ENCODE measurements at regions not wholly inside any gene's neighbourhood (a gene's known extent, or its start where the extent isn't known, plus 50 kb on each side); places are given as distances from the start of the nearest gene placed in this dataset.

DNA sequence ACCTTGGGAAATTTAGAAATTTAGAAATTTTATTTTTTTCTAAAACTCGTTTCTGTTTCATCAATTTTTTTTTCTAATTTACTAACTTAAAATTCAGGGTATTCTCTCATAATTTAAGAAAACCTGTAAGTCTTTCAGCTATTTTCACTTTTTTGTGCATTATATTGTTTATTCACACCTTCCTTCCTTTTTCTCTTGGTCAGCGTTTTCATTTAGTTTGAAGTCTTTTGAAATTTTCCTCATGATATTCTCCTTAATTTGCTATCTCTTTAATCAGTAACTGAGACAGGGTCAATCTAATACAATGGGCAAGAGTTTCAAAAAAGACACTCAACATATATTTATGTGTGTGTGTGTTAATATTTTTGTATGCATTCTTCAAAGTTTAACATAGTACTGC, 50.5 kb upstream of the MSTN start:
- TF ChIP-seq ATF7 (IDR thresholded peaks at IDR 0.05) (no peak), TBL1XR1 (IDR thresholded peaks at IDR 0.05; ENCODE audit: low read length in 2 of 2) (no peak)
- TF ChIP-seq, protein P1, sequence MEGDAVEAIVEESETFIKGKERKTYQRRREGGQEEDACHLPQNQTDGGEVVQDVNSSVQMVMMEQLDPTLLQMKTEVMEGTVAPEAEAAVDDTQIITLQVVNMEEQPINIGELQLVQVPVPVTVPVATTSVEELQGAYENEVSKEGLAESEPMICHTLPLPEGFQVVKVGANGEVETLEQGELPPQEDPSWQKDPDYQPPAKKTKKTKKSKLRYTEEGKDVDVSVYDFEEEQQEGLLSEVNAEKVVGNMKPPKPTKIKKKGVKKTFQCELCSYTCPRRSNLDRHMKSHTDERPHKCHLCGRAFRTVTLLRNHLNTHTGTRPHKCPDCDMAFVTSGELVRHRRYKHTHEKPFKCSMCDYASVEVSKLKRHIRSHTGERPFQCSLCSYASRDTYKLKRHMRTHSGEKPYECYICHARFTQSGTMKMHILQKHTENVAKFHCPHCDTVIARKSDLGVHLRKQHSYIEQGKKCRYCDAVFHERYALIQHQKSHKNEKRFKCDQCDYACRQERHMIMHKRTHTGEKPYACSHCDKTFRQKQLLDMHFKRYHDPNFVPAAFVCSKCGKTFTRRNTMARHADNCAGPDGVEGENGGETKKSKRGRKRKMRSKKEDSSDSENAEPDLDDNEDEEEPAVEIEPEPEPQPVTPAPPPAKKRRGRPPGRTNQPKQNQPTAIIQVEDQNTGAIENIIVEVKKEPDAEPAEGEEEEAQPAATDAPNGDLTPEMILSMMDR (IDR thresholded peaks at IDR 0.05 in 2 of 3, conservative IDR thresholded peaks at IDR 0.05 in 1 of 3; ENCODE audit: insufficient read depth in 2 of 3, low read depth in 1 of 3, low read length in 3 of 3) = no peak
- TF ChIP-seq, protein P2, sequence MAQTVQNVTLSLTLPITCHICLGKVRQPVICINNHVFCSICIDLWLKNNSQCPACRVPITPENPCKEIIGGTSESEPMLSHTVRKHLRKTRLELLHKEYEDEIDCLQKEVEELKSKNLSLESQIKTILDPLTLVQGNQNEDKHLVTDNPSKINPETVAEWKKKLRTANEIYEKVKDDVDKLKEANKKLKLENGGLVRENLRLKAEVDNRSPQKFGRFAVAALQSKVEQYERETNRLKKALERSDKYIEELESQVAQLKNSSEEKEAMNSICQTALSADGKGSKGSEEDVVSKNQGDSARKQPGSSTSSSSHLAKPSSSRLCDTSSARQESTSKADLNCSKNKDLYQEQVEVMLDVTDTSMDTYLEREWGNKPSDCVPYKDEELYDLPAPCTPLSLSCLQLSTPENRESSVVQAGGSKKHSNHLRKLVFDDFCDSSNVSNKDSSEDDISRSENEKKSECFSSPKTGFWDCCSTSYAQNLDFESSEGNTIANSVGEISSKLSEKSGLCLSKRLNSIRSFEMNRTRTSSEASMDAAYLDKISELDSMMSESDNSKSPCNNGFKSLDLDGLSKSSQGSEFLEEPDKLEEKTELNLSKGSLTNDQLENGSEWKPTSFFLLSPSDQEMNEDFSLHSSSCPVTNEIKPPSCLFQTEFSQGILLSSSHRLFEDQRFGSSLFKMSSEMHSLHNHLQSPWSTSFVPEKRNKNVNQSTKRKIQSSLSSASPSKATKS (CRISPR knock-in tag; IDR thresholded peaks at IDR 0.05) = no peak
- TF ChIP-seq, protein P3, sequence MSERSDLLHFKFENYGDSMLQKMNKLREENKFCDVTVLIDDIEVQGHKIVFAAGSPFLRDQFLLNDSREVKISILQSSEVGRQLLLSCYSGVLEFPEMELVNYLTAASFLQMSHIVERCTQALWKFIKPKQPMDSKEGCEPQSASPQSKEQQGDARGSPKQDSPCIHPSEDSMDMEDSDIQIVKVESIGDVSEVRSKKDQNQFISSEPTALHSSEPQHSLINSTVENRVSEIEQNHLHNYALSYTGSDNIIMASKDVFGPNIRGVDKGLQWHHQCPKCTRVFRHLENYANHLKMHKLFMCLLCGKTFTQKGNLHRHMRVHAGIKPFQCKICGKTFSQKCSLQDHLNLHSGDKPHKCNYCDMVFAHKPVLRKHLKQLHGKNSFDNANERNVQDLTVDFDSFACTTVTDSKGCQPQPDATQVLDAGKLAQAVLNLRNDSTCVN (CRISPR knock-in tag; IDR thresholded peaks at IDR 0.05) = no peak
